ENCODE measurements at regions not wholly inside any gene's neighbourhood (a gene's known extent, or its start where the extent isn't known, plus 50 kb on each side); places are given as distances from the start of the nearest gene placed in this dataset.

DNA sequence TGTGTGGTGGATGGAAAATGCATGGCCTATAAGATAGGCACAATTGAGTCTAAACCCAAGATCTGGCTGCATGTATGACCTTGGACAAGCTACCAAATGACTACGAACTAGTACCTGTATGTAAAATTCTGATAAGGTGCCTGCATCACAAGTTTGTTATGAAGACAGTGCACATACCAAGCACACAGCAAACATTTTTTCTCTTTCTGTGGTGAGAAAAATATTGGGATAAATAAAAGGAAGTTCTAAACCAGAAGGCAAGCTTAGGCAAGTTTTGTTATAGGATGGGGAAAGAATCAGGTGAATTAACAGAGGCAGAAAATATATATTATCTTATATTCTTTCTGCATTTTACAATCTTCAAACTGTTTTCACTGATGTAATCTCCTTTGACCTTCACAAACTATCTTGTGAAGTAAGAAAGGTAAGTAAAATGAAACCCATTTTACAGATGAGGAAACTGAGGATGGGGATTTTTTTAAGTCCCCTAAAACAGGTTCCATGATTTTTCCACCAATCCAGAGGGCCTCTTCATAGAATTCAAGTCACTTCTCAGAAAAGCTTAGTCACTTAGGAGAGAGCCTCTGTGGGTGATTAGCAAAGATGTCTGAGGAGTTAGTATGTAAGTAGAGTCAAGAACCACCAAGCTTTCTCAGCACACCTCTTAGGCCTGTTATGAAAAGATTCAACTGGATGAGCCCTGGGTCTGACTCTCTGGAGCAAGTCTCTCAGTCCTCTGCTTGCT is 132.0 kb upstream of the RAP1B start:
- Histone ChIP-seq H3K79me2 (ENCODE audit: insufficient read depth, low read length) (no peaks in the 10 kb centered on the region), H3K9ac (ENCODE audit: low read length) (no peak overlapping the region), H3K27me3 (ENCODE audit: insufficient read depth, low read length) (no peaks in the 10 kb centered on the region), H3K4me2 (ENCODE audit: low read length) (no peak overlapping the region), H3K4me1 (ENCODE audit: control insufficient read depth in 1 of 2, insufficient read depth in 2 of 2, low read length in 2 of 2) (no peaks in the 10 kb centered on the region), H4K20me1 (ENCODE audit: insufficient read depth) (no peaks in the 10 kb centered on the region), H3K9me2 (ENCODE audit: insufficient read depth) (no peaks in the 10 kb centered on the region), H3K4me3 (replicated peaks in 1 of 2; ENCODE audit: low read depth in 1 of 2, low read length in 2 of 2) (no peak overlapping the region), H3K9me3 (ENCODE audit: control insufficient read depth in 1 of 2, insufficient read depth in 1 of 2, low read depth in 1 of 2, low read length in 2 of 2) (no peaks in the 10 kb centered on the region), H3K36me3 (ENCODE audit: control insufficient read depth in 1 of 2, insufficient read depth in 2 of 2, low read length in 2 of 2) (no peaks in the 10 kb centered on the region), H2AFZ (ENCODE audit: low read depth, low read length, poor library complexity, severe bottlenecking) (no peak overlapping the region), H3K27ac (ENCODE audit: low read depth, low read length) (no peak overlapping the region)
- ATAC-seq, result no peak
- CTCF ChIA-PET, result no interaction called here
- intact Hi-C loops (cut with micrococcal nuclease), result no loop called here
- no TSS peak for BruUV-seq (replicated peaks)
- RAD21 ChIA-PET (ENCODE audit: low non-redundant PET in 1 of 2, low total read pairs in 2 of 2, uncharacterized antibody in 2 of 2, unreplicated experiment in 2 of 2), result no interaction called here
- POLR2A ChIA-PET, result no interaction called here
- DNase-seq (ENCODE audit: low read depth, low spot score), result no peak
- TF ChIP-seq ZFX (IDR thresholded peaks at IDR 0.05) (no peak), SP1 (IDR thresholded peaks at IDR 0.05; ENCODE audit: low read depth) (no peak), CTCF (IDR thresholded peaks at IDR 0.05 in 2 of 3, conservative IDR thresholded peaks at IDR 0.05 in 1 of 3; ENCODE audit: borderline replicate concordance in 1 of 3, insufficient read depth in 1 of 3, low read depth in 2 of 3, low read length in 2 of 3) (no peak), SRF (IDR thresholded peaks at IDR 0.05; ENCODE audit: low read depth) (no peak), TCF7L2 (IDR thresholded peaks at IDR 0.05; ENCODE audit: borderline replicate concordance, extremely low read depth, insufficient read depth, insufficient read length) (no peak), RAD21 (IDR thresholded peaks at IDR 0.05; ENCODE audit: low read depth) (no peak), CBX3 (IDR thresholded peaks at IDR 0.05; ENCODE audit: low read depth) (no peak)
- TF ChIP-seq, protein P1, sequence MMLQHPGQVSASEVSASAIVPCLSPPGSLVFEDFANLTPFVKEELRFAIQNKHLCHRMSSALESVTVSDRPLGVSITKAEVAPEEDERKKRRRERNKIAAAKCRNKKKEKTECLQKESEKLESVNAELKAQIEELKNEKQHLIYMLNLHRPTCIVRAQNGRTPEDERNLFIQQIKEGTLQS (IDR thresholded peaks at IDR 0.05), result no peak
